Liver (tissue), 3 donors: ENCODE measurements at regions not wholly inside any gene's neighbourhood (a gene's known extent, or its start where the extent isn't known, plus 50 kb on each side); places are given as distances from the start of the nearest gene placed in this dataset.

Experiments
- FOXA1 ChIP-seq: IDR thresholded peaks from 2 replicates; pipeline ENCODE4 v1.6.1; 2016; ENCODE audit warnings: antibody characterized with exemption
- RAD21 ChIP-seq, 2 donors: IDR thresholded peaks; 2 replicates each; pipeline ENCODE4 v1.6.1; 2016; ENCODE audit warnings: antibody characterized with exemption in 2 of 2, mild to moderate bottlenecking in 2 of 2
- TAF1 ChIP-seq: conservative IDR thresholded peaks from 2 replicates; pipeline ENCODE4 v1.6.1; 2016; ENCODE audit warnings: antibody characterized with exemption, mild to moderate bottlenecking
- TF ChIP-seq, protein P1 (sequence below): fragments of 150-350 bp; IDR thresholded peaks from 2 replicates; pipeline ENCODE4 v1.5.1; 2017; ENCODE audit warnings: improper control_type of control experiment, low read depth, low read length; ENCODE audit not compliant: missing input control
- donor health status: healthy.
- donor health status: healthy.

GRCh38 chr1:22311461-22311860 is 140.2 kb upstream of the ZBTB40 start:
- TF ChIP-seq, protein P1, sequence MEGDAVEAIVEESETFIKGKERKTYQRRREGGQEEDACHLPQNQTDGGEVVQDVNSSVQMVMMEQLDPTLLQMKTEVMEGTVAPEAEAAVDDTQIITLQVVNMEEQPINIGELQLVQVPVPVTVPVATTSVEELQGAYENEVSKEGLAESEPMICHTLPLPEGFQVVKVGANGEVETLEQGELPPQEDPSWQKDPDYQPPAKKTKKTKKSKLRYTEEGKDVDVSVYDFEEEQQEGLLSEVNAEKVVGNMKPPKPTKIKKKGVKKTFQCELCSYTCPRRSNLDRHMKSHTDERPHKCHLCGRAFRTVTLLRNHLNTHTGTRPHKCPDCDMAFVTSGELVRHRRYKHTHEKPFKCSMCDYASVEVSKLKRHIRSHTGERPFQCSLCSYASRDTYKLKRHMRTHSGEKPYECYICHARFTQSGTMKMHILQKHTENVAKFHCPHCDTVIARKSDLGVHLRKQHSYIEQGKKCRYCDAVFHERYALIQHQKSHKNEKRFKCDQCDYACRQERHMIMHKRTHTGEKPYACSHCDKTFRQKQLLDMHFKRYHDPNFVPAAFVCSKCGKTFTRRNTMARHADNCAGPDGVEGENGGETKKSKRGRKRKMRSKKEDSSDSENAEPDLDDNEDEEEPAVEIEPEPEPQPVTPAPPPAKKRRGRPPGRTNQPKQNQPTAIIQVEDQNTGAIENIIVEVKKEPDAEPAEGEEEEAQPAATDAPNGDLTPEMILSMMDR: no peak
- TF ChIP-seq TAF1 (no peak), FOXA1 (no peak), RAD21 (IDR thresholded peaks at IDR 0.05) (no peak)
